NCI-H2029 (cell line): ENCODE measurements at regions not wholly inside any gene's neighbourhood (a gene's known extent, or its start where the extent isn't known, plus 50 kb on each side); places are given as distances from the start of the nearest gene placed in this dataset.

Experiments used
- DNase-seq: peaks from one replicate; lab custom pipeline; 2025; lab: John Stamatoyannopoulos, UW

DNA sequence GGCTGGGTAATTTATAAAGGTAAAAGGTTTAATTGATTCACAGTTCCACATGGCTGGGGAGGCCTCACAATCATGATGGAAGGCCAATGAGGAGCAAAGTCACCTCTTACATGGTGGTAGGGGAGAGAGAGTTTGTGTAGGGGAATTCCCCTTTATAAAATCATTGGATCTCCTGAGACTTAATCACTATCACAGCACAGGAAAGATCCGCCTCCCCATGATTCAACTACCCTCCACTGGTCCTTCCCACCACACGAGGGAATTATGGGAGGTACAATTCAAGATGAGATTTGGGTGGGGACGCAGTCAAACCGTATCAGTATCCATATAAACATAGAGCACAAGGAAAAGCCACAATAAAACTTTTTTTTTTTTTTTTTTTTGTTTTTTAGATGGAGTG, 172.6 kb upstream of the PIEZO2 start:
- DNase-seq = no peak

DNA sequence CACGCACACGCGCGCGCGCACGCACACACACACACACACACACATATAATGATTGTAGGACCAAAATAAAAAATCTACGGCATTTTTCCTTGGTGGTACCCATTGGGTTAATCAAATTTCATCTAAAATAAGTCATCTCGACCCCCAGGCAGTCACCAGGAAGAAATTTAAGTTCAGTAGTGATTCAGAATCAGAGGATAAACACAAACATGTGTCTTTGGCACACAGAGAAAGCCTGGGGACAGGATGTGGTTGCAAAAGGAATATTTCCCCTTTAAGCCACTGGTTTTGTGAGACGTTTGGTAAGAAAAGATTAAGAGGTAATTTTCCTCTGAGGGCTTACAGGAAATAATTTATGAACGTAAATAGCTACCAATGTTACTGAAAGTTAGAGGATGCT, 171.6 kb upstream of the PIEZO2 start:
- no peak for DNase-seq

DNA sequence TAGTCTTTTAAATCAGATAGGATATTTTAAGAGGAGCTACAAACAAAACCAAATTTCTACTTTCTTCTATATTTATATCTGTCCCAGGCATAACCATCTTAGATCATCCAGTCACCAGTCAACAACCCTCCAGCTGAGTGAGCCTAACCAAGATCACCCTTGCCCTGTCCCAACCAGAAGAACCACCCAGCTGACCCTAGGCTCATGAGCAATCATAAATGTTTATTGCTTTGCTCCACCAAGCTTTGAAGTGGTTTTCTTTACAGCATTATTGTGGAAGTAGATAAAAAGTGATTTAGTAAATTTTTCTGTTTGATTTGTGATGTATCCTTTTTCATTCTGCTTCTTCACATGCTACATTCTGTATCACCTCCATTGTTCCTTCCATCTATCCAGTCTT, 167.2 kb upstream of the PIEZO2 start:
- DNase-seq = no peak

DNA sequence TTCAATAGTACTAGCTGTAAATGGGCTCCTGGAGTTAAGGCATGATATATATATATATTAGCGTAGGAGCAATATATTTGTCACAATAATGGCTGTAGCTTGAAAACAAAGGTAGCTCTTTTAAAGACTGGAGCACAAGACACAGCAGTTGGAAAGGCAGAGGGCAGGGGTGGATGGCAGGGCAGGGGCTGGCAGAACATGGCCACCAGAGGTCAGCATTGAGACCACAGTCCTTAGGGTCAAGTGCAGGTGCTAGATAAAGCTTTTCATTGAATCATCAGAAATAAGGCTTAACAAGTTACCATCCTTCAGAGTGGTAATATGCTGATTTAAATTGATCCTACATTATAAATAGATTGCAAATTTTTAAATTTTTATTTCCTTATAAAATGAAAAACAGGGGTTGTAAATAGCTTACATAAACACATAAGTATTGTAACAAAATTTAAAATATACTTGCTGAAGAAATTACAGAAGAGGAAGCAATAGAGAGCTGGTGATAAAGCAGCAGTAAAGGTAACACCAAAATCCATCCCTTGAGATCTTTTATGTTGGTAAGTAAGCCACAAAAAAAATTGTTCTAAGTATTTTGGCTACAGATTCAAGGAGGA, 161.2 kb upstream of the PIEZO2 start:
- no peak for DNase-seq

DNA sequence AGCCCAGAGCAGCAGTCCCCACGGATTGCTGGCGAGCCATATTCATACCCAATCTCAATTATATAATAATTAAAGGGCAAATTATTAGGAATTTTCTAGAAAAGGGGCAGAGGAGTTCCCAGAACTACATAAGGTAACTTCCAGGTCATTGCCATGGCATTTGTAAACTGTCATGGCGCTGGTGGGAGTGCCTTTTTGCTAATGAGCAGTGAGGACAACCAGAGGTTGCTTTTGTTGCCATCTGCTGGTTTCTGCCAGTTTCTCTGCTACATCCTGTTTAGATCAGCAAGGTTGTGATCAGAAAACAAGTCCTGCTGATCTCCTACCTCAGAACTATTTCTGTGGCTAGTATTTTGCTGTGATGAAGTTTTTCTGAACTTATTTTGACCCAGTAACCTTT, 159.8 kb upstream of the PIEZO2 start:
- DNase-seq = no peak

DNA sequence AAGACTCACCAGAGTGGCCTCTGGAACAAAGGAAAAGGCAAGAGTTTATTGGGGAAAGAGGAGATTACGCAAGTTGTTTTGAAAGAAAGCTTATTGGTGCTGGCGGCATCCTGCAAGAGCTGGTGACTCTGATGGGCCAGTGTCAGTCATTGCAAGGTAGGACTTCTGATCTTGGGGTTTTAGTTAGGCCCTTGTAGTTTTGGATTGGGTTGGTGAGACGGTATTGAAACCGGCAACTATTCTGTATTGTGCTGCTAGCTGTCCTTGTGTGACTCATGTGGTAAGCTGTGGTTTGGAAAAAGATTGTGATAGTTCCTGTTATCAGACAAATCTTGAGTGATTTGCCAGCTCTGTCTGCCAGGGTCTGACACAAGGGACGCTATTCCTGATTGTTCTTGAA, 159.1 kb upstream of the PIEZO2 start:
- DNase-seq = no peak

DNA sequence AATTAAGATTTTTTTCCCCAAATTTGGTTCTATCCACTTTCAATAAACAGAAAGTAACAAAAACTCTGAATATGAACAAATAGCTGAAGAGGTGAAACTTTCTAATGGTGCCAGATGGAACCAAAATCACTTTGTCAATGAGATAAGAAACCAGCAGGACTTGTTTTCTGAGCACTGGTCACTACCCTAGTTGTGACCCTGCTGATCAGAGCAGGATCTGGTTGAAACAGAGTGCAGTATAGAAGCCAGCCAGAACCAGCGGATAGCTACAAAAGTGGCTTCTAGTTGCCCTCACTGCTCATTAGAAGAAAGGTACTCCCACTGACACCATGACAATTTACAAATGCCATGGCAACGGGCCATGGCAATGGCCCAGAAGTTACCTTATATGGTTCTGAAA, 158.3 kb upstream of the PIEZO2 start:
- no peak for DNase-seq

DNA sequence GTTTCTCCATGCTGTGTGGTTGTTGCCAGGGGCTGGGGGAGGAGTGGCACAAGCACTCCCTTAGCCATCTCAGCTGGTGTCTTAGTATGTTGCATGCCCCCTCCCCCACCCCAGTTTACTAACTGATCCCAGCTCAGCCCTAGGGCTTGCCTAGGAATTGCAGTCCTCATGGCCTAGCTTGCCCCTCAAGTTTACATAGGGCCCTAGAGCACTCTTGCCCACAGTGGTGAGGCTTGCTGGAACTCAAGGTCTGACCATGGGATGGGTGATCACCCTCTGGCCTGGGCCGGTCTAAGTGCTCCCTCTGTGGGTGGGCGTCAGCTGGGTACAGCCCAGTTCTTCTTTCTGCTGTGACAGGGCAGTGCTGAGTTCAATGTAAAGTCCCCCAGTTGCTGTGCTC, 156.1 kb upstream of the PIEZO2 start:
- DNase-seq = no peak

DNA sequence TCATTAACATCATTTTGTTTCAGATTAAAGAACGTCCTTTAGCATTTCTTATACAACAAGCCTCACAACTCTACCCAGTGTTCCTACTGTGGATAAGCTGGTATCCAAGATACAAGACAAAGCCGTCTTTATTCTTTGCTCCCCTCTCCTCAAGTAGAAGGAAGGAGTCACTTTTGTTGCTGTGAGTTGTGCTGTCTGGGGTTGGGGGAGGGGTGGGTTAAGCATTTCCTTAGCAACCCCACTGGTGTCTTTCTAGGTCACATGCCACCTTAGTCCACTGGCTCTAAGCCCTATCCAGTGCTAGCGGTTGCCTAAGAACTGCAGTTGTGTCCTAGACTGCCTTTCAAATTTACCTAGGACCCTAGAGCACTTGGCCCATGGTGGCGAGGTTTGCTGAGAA, 155.6 kb upstream of the PIEZO2 start:
- no peak for DNase-seq

DNA sequence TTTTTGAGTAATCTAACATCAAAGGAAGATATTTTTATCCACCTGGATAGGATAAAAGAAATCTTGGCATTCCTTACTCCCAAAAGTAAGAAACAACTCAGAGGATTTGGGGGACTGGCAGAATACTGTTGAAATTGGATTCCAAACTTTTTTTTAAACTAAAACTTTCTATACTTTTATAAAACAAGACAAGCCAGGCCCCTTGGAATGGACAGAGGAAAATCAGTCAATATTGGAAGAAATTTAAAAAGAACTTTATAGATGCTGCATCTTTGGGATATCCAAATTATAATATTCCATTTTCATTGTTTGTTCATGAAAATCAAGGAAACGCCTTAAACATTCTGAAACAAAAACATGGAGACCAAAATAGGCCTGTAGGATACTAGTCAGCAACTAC, 147.6 kb upstream of the PIEZO2 start:
- DNase-seq = no peak

DNA sequence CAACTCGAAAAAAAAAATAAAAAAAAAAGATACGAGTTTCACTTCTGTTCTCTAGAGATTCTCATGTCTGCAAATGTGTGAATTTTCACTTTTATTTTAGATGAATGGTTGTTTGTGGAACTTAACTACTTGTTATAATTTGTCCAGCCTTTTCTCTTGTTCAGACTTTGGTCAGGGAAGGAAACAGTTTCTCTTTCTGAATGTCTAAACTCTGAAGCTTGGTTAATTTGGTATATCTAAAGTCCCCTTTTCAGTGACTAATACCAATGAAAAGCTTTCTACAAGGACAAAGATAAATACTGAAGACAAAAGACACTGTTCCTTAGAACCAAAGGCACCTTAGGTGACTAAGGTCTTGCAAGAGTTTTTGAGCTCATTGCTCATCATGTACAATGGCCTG, 144.4 kb upstream of the PIEZO2 start:
- no peak for DNase-seq

DNA sequence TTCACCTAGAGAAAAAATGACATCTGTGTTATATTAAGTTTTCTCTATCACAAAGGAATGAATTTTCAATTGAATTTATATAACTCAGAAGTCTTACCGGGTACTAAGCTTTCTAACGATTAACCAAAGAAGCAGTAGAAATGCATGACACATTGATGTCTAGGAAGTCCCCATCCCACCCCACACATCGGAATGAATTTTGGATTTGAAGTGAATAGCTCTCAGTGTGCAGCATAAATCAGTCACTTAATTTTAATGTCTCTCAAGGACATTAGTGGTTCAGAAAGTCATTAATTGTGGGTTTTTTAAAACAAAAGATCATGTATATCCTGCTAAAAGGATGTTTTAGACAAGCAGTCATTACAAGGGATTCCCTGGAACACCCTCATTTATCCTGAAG, 141.4 kb upstream of the PIEZO2 start:
- DNase-seq = no peak

DNA sequence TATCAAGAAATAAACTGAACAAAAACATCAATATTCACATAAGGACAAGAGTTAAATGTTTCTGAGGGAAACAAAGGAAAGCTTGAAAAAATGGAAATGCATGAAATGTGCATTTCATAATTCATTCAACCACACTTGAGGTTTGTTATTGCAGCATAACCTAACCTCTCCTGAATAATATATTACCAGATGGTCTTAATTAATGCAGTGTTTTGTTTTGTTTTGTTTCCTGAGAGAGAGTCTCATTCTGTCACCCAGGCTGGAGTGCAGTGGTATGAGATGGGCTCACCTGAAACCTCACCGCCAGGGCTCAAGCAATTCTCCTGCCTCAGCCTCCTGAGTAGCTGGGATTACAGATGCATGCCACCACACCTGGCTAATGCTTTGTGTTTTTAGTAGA, 139.9 kb upstream of the PIEZO2 start:
- DNase-seq = no peak

DNA sequence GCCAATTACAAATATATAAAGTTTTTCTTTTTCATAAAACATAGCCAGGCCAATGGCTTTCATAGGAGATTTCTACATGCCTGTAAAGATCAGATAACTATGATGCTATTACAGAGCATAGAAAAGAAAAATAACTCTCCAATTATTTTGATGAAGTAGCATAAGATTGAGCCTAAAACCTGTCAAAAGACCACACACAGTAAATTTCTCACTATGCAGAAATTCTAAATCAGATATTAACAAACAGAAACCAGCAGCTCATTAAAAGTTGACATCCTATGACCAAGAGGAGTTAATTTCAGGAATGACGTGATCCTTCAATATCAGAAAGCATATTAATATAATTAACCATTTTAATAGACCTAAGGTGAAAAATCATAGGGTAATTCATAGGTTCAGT, 139.0 kb upstream of the PIEZO2 start:
- DNase-seq = no peak

DNA sequence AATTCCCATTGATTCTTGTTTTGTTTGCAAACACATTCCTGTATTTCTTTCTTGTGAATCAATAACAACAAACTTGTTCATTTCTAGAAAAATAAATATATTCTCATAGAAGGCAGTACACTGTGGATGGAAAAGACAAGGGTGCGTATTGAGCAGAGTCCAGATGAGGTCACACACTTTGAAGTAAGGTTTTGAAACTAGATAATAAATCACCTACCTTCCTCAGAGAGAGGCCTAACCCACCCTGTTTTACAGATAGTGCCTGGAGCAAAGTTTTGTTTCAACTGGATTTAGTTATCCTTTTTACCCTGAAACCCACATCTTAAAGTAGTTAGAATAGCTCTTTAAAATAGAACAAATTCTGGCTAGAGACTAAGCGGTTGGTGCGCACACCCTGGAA, 137.1 kb upstream of the PIEZO2 start:
- DNase-seq = no peak

DNA sequence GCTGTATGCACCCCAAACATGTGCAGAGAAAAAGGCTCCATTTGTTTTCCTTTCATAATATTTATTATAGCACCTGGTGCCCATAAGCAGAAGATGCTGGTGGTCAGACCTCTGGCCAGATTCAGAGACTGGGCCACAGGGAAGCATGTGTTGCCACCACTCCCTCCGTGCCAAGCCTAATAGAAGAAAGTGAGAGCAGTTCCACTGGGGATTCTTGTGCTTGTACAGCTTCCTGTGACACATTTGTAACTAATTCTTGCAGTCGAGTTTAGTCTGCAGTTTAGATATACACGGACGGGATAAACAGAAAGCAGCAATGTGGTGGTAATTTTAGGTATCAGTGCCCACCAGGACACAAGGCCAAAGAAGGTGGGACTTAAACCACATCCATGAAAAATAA, 135.4 kb upstream of the PIEZO2 start:
- no peak for DNase-seq

DNA sequence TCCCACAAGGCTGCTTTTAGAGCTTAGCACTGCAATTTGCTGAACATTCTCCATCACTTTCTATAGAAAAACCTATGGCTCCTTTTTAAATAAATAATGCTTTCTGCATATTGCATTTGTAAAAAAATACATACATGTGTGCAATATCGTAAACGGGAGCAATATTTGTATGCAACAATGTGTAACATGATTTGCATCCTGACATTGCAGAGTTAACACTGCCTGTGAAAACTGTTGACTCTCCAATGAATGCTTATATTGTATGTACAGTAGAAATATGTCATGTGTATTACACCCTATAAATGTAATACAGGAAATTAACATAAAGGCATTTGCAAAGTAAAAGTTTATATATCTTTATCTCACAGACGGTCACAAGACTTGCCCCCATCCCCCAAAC, 135.0 kb upstream of the PIEZO2 start:
- DNase-seq = no peak

DNA sequence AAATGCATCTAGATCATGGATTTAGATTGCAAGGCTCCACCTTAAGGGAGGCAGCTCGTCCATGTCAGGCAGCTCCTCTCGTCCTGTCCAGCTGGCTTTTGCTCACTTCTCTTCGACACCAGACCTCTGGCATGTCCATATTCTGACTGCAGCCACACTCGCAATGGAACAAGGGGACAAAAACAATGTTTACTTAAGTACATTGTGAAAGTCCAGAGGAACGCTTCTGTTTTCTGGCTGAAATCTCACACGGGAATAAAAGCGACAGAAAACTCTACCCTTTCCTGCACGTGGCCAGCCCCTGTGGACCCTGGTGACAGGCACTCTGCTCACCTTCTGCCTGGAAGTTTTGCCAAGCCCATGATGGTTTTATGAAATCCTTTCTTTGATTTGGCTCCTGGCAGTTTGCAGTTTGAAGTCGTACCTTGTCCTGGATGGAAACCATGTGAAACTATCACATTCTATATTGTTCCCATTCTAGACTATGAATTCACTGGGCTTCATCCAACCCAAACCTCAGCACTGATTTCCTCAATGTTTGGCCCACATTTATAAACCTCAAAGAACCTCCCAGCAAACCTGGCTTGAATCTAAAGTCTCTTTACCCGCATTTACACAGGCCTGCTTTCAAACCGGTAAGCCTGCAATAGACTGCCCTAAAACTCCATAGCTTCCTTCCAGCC, 134.3 kb upstream of the PIEZO2 start:
- no peak for DNase-seq

DNA sequence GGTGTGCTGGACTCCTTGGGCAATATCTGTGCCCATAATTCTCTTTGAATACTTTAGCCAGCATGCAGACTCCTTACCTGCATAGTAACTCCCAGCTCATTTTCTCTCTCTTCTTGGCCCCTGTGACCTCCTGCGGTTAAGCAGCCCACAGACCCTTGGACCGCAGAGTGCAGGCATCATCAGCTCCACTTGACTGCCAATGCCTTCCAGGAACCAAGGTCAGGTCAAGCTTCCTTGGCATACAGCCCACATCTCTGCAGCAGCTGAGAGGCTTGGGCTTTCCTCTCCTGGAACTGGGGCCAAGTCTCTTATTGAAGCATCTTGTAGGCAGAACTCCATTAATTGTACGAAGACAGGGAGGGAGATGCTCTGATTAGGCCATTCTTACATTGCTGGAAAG, 130.1 kb upstream of the PIEZO2 start:
- DNase-seq = no peak

DNA sequence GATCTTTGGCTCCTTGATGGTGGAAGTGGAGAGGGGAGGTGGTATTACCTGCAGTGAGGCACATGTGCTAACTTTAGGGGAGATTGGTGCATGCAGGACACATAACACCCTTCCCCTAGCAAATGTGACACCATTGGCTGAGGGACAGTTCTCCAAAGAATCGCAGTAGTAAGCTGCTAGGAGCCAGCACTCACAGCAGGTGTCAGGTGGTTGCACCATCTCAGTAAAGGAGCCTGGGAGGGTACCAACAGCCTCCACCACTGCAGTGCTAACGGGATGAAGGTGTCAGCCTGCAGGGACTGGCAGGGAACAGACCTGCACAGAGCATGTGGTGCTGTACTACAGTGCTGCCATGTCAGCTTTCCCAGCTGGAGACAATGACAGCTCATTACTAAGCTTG, 127.3 kb upstream of the PIEZO2 start:
- no peak for DNase-seq

DNA sequence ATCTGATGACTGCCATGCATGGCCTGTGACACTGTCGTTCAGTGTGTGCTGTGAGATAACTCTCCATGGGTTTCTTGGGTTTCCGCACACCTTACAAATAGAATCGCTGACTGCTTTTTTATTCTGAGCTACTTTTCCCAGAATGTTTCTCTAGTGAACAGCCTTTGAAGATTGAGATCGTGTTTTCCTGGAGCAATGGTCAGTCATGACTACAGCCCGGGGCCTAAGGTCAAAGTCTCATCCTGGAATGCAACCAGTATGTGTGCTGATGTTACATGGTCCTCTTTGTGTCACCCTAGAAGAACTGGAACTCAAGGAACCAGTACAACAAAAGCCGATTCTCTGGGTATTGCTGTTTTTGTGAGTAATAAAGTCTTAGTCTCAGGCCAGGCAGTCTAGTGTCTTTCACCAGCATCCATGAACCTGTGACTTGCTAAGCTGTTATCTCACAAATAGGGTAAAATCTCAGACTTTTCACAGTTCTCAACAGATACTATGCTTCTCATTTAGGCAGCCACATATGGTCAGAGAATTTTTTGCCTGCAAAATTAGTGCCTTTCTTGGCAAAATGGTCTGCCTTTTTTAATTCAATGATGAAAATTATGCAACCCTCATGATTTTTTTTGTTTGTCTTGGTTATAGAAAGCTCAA, 124.9 kb upstream of the PIEZO2 start:
- no peak for DNase-seq

DNA sequence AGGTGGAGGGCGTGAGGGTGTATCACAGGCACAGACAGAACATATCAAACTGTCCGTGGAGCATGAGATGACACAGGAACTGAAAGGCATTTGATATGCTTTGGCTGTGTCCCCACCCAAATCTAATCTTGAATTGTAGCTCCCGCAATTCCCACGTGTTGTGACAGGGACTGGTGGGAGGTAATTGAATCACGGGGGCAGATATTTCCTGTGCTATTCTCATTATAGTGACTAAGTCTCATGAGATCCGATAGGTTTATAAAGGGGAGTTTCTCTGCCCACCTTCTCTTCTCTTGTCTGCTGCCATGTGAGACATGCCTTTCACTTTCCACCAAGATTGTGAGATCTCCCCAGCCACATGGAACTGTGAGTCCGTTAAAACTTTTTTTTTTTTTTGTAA, 123.1 kb upstream of the PIEZO2 start:
- DNase-seq = no peak

DNA sequence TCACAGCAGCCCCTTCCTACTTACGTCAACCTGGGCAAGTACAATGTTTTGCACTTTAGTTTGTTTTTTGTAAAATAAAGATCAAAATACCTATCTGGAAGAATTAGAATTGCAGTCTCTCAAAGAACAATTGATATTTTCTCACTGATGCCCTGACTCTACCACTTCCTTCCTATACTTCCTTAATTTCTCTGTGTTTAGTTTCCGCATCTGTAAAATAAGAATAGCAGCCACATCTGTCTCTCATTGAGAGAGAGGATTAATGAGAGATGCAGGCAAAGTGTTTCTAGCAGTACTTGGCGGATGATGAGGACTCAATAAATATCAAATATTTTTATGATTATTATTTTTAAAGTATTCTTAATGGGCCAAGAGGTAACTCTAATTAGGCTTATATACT, 122.6 kb upstream of the PIEZO2 start:
- DNase-seq = no peak

DNA sequence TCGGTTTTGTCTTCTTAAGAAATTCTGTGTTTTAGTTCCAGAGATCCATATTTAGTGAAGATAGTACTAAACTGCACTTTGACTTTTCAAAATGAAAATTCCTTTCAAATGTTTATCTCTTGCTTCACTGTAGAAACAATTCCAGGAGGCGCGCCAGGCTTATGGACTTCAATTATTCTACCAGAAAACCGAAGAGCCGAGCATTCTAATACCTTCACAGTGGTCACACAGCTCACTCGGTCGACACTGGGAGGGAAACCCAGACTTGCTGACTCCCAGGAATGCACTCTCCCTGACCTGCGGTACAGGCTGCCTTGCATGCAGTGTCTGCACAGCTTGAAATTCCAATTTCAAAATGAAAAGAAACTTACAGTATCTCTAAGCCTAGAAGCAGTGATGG, 119.9 kb upstream of the PIEZO2 start:
- DNase-seq = no peak
